ENCODE measurements at regions not wholly inside any gene's neighbourhood (a gene's known extent, or its start where the extent isn't known, plus 50 kb on each side); places are given as distances from the start of the nearest gene placed in this dataset.

DNA sequence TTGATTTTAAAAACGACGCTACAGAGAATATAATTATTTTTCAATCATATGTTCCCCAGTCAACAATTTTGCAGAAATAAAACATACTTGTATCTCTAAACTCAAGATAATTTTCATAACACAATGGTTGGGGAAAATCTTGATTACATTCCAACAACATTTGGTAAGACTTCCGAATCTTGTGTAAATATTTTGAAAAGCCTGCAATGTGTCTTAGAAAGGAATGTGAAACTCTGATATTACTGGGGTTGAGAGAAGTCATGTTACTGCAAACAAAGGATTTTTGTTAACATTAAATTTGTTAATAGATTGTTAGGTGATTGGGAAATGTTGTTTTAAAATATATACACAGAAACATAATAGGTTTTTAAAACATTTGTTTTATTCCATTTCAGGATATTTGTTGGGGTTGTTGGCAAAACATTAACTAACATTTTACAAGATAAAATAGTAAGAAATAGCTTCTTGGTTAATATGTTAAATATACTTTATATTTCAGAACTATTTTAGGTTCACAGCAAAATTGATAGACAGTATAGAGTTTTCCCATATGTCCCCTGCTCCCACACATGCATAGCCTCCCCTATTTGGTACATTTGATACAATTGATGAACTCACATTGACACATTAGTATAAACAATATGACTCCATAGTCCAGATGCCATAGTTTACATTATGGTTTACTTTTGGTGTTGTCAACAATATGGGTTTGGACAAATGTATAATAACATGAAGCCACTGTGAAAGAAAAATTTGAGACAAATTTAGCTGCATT lies 218.6 kb upstream of the FAM47A start:
- Histone ChIP-seq H3K4me1 (ENCODE audit: control insufficient read depth in 2 of 2, insufficient read depth in 2 of 2, low read length in 2 of 2) (no peaks in the 10 kb centered on the region), H3K27ac (ENCODE audit: low read length in 2 of 2) (no peak overlapping the region), H3K79me2 (ENCODE audit: control insufficient read depth, insufficient read depth, low read length) (no peaks in the 10 kb centered on the region), H3K27me3 (replicated peaks in 1 of 4; ENCODE audit: control extremely low read depth in 1 of 4, control insufficient read depth in 3 of 4, insufficient read depth in 4 of 4, low read length in 3 of 4) (no peaks in the 10 kb centered on the region), H3K4me2 (replicated peaks; ENCODE audit: low read depth, low read length, poor library complexity, severe bottlenecking) (no peak overlapping the region), H3K9ac (ENCODE audit: low read length) (no peak overlapping the region), H4K20me1 (ENCODE audit: control insufficient read depth, insufficient read depth, low read length, poor library complexity, severe bottlenecking) (no peaks in the 10 kb centered on the region), H3K4me3 (ENCODE audit: control extremely low read depth in 1 of 5, extremely low read depth in 1 of 5, insufficient read depth in 1 of 5, low read depth in 2 of 5, low read length in 4 of 5) (no peak overlapping the region), H2AFZ (ENCODE audit: insufficient read depth, low read depth, low read length, poor library complexity, severe bottlenecking) (no peak overlapping the region), H3K9me3 (ENCODE audit: control extremely low read depth in 1 of 3, control insufficient read depth in 2 of 3, insufficient read depth in 1 of 3, low read length in 2 of 3) (no peaks in the 10 kb centered on the region), H3K36me3 (replicated peaks in 1 of 2; ENCODE audit: control extremely low read depth in 1 of 2, control insufficient read depth in 1 of 2, extremely low read depth in 1 of 2, insufficient read depth in 2 of 2, low read length in 1 of 2) (no peaks in the 10 kb centered on the region)
- Mint-ChIP-seq H3K27ac (no peak overlapping the region), H3K9me3 (ENCODE audit: insufficient read depth) (peaks cover 2% of the 10 kb centered on the region), H3K27me3 (no peaks in the 10 kb centered on the region), H3K4me1 (no peaks in the 10 kb centered on the region), H3K4me3 (no peak overlapping the region)
- ATAC-seq (ENCODE audit: low read depth) (no peak), DNase-seq (no peak)
- WGBS (ENCODE audit: insufficient coverage), result no CpG with 5 or more reads among the region's 3 CpGs
- intact Hi-C loops (cut with micrococcal nuclease), result no loop called here
- TF ChIP-seq EZH2 (IDR thresholded peaks at IDR 0.05; ENCODE audit: borderline replicate concordance, insufficient read depth, low read depth, low read length, poor library complexity, severe bottlenecking), result no peak
- TF ChIP-seq, protein P1, sequence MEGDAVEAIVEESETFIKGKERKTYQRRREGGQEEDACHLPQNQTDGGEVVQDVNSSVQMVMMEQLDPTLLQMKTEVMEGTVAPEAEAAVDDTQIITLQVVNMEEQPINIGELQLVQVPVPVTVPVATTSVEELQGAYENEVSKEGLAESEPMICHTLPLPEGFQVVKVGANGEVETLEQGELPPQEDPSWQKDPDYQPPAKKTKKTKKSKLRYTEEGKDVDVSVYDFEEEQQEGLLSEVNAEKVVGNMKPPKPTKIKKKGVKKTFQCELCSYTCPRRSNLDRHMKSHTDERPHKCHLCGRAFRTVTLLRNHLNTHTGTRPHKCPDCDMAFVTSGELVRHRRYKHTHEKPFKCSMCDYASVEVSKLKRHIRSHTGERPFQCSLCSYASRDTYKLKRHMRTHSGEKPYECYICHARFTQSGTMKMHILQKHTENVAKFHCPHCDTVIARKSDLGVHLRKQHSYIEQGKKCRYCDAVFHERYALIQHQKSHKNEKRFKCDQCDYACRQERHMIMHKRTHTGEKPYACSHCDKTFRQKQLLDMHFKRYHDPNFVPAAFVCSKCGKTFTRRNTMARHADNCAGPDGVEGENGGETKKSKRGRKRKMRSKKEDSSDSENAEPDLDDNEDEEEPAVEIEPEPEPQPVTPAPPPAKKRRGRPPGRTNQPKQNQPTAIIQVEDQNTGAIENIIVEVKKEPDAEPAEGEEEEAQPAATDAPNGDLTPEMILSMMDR (IDR thresholded peaks at IDR 0.05), result no peak
- POLR2A ChIA-PET, result no interaction called here
- CTCF ChIA-PET, result no interaction called here

DNA sequence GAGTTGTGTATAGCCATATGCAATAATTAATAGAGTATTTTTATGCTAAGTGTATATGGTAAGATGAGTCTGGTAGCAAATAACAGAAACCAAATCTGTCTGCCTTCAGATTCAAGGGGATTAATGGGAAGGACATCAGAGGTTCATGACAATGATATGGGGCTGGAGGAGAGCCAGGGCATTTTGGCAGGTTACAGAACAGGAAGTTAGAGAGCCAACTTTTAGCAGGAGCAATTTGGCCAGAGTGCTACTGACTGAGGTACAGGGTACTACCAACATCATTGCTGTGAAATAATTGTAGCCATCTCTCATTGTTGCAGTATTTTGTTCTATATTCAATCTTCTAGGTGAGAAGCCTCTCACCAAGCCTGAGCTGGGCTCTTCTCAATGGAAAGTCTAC lies 210.9 kb upstream of the FAM47A start:
- no peaks in the 10 kb centered on the region for H3K79me2 ChIP-seq (ENCODE audit: control insufficient read depth, insufficient read depth, low read length)
- no peak overlapping the region for H3K4me3 ChIP-seq (ENCODE audit: control extremely low read depth in 1 of 5, extremely low read depth in 1 of 5, insufficient read depth in 1 of 5, low read depth in 2 of 5, low read length in 4 of 5)
- H3K27ac Mint-ChIP-seq, result no peak overlapping the region
- no peak overlapping the region for H3K4me2 ChIP-seq (replicated peaks; ENCODE audit: low read depth, low read length, poor library complexity, severe bottlenecking)
- H3K4me1 ChIP-seq (ENCODE audit: control insufficient read depth in 2 of 2, insufficient read depth in 2 of 2, low read length in 2 of 2), result no peaks in the 10 kb centered on the region
- no peaks in the 10 kb centered on the region for H3K9me3 ChIP-seq (ENCODE audit: control extremely low read depth in 1 of 3, control insufficient read depth in 2 of 3, insufficient read depth in 1 of 3, low read length in 2 of 3)
- no peak for DNase-seq
- H3K9me3 Mint-ChIP-seq (ENCODE audit: insufficient read depth), result peaks cover 2% of the 10 kb centered on the region
- H3K4me1 Mint-ChIP-seq, result no peaks in the 10 kb centered on the region
- H3K9ac ChIP-seq (ENCODE audit: low read length), result no peak overlapping the region
- no peak overlapping the region for H2AFZ ChIP-seq (ENCODE audit: insufficient read depth, low read depth, low read length, poor library complexity, severe bottlenecking)
- TF ChIP-seq, protein P1 (IDR thresholded peaks at IDR 0.05), result no peak
- TF ChIP-seq EZH2 (IDR thresholded peaks at IDR 0.05; ENCODE audit: borderline replicate concordance, insufficient read depth, low read depth, low read length, poor library complexity, severe bottlenecking), result no peak
- no peak overlapping the region for H3K27ac ChIP-seq (ENCODE audit: low read length in 2 of 2)
- ChIA-PET CTCF (no interaction called here), POLR2A (no interaction called here)
- no peaks in the 10 kb centered on the region for H3K36me3 ChIP-seq (replicated peaks in 1 of 2; ENCODE audit: control extremely low read depth in 1 of 2, control insufficient read depth in 1 of 2, extremely low read depth in 1 of 2, insufficient read depth in 2 of 2, low read length in 1 of 2)
- no peaks in the 10 kb centered on the region for H3K27me3 Mint-ChIP-seq
- no peaks in the 10 kb centered on the region for H4K20me1 ChIP-seq (ENCODE audit: control insufficient read depth, insufficient read depth, low read length, poor library complexity, severe bottlenecking)
- H3K4me3 Mint-ChIP-seq, result no peak overlapping the region
- no peak for ATAC-seq (ENCODE audit: low read depth)
- intact Hi-C loops (cut with micrococcal nuclease), result no loop called here
- H3K27me3 ChIP-seq (replicated peaks in 1 of 4; ENCODE audit: control extremely low read depth in 1 of 4, control insufficient read depth in 3 of 4, insufficient read depth in 4 of 4, low read length in 3 of 4), result no peaks in the 10 kb centered on the region
